K562 (cell line): ENCODE measurements at regions not wholly inside any gene's neighbourhood (a gene's known extent, or its start where the extent isn't known, plus 50 kb on each side); places are given as distances from the start of the nearest gene placed in this dataset.

Experiments
- BACH1 ChIP-seq: fragments of 200-800 bp; sonication (Bioruptor generic); IDR thresholded peaks from 2 replicates; pipeline ENCODE4 v1.6.1; 2016; ENCODE audit warnings: missing genetic modification characterization, missing compliant biosample characterization
- BDP1 ChIP-seq: IDR thresholded peaks from 3 replicates; pipeline ENCODE4 v1.6.1; 2011; ENCODE audit not compliant: insufficient read length, insufficient read depth
- CTCF ChIP-seq, 3 experiments: IDR thresholded peaks in 2 of 3; conservative IDR thresholded peaks in 1 of 3; 2 replicates each; pipeline ENCODE4 v1.5.1; 2011 to 2012; ENCODE audit warnings: low read length in 3 of 3, mild to moderate bottlenecking in 3 of 3, control low read depth in 2 of 3, improper control_type of control experiment in 1 of 3, inconsistent platforms in 1 of 3, low read depth in 1 of 3, mixed read lengths in 1 of 3, moderate library complexity in 1 of 3; ENCODE audit not compliant: insufficient read depth in 2 of 3
- EP300 ChIP-seq: IDR thresholded peaks from 2 replicates; pipeline ENCODE4 v1.6.1; 2012; ENCODE audit warnings: low read length, improper control_type of control experiment
- FOXA1 ChIP-seq: fragments of 450-650 bp; IDR thresholded peaks from 2 replicates; pipeline ENCODE4 v1.6.1; 2016; ENCODE audit warnings: mild to moderate bottlenecking, borderline replicate concordance
- KDM1A ChIP-seq, 2 experiments: fragments of 450-650 bp; IDR thresholded peaks; 2 replicates each; pipeline ENCODE4 v1.6.1; 2016; ENCODE audit warnings: mild to moderate bottlenecking in 2 of 2
- PURB ChIP-seq: sonication (generic); formaldehyde crosslinking; IDR thresholded peaks from 2 replicates; pipeline ENCODE4 v1.9.0; 2021; ENCODE audit warnings: low read depth, mild to moderate bottlenecking, missing genetic modification reagents
- RAD21 ChIP-seq, 2 experiments: fragments of 250-450 bp in 1 of 2; fragments of 450-650 bp in 1 of 2; sonication (Bioruptor Pico) in 1 of 2; formaldehyde crosslinking in 1 of 2; IDR thresholded peaks in 1 of 2; conservative IDR thresholded peaks in 1 of 2; 2 replicates each; pipeline versions ENCODE4 v1.4.0 to v1.8.0; 2020 to 2022; ENCODE audit warnings: mild to moderate bottlenecking in 2 of 2, moderate library complexity in 1 of 2
- ZNF24 ChIP-seq: fragments of 450-650 bp; IDR thresholded peaks from 2 replicates; pipeline ENCODE4 v1.6.1; 2016

- TF ChIP-seq BDP1 (no peak), PURB (CRISPR knock-in tag) (no peak), BACH1 (tag) (no peak), CTCF (IDR thresholded peaks at IDR 0.05 in 2 of 3, conservative IDR thresholded peaks at IDR 0.05 in 1 of 3; ENCODE audit: insufficient read depth in 2 of 3, low read depth in 1 of 3, low read length in 3 of 3) (no peak), KDM1A (IDR thresholded peaks at IDR 0.05) (no peak), RAD21 (CRISPR knock-in tag; conservative IDR thresholded peaks at IDR 0.05 in 1 of 2, IDR thresholded peaks at IDR 0.05 in 1 of 2) (no peak), FOXA1 (no peak), EP300 (no peak), ZNF24 (no peak)
These were observed 422.1 kb downstream of the BRD1 start for GRCh38 chr22:49405590-49405989.
